ENCODE measurements at regions not wholly inside any gene's neighbourhood (a gene's known extent, or its start where the extent isn't known, plus 50 kb on each side); places are given as distances from the start of the nearest gene placed in this dataset.

- H3K4me3 Mint-ChIP-seq: no peak overlapping the region
- WGBS (ENCODE audit: insufficient coverage): 89% methylated on average over 3 of the region's 5 CpGs
- Histone ChIP-seq H3K36me3 (replicated peaks in 1 of 2; ENCODE audit: control insufficient read depth in 1 of 2, insufficient read depth in 2 of 2, low read length in 2 of 2) (no peaks in the 10 kb centered on the region), H3K4me1 (ENCODE audit: control insufficient read depth in 1 of 2, insufficient read depth in 2 of 2, low read length in 2 of 2) (no peaks in the 10 kb centered on the region), H3K27ac (ENCODE audit: low read depth in 1 of 2, low read length in 2 of 2) (no peak overlapping the region), H3K4me3 (replicated peaks in 1 of 3; ENCODE audit: low read depth in 2 of 3, low read length in 3 of 3) (no peak overlapping the region), H3K79me2 (ENCODE audit: insufficient read depth, low read length) (no peaks in the 10 kb centered on the region), H3K4me2 (replicated peaks; ENCODE audit: extremely low read depth, low read length, poor library complexity, severe bottlenecking) (no peak overlapping the region), H3K27me3 (ENCODE audit: control insufficient read depth in 2 of 2, insufficient read depth in 2 of 2, low read length in 2 of 2) (no peaks in the 10 kb centered on the region), H4K20me1 (ENCODE audit: insufficient read depth, low read length) (no peaks in the 10 kb centered on the region), H3K9ac (ENCODE audit: insufficient read depth, low read length, poor library complexity, severe bottlenecking) (no peak overlapping the region), H3K9me3 (replicated peaks in 1 of 2; ENCODE audit: control insufficient read depth in 1 of 2, insufficient read depth in 1 of 2, low read length in 2 of 2) (peaks cover 0 to 8% of the 10 kb centered on the region in 2 donors), H2AFZ (ENCODE audit: insufficient read depth, low read depth, low read length, poor library complexity, severe bottlenecking) (no peak overlapping the region)
- H3K27ac Mint-ChIP-seq: no peak overlapping the region
- H3K36me3 Mint-ChIP-seq: no peaks in the 10 kb centered on the region
- H3K9me3 Mint-ChIP-seq: peaks cover 0 to 9% (median 2%) of the 10 kb centered on the region in 7 donors
- H3K4me1 Mint-ChIP-seq: no peaks in the 10 kb centered on the region
- no peak for TF ChIP-seq CTCF (IDR thresholded peaks at IDR 0.05)
- DNase-seq: no peak
- intact Hi-C loops (cut with micrococcal nuclease): no loop called here
- peaks cover 0 to 3% (median 2%) of the 10 kb centered on the region in 3 donors for H3K27me3 Mint-ChIP-seq (ENCODE audit: low read depth in 3 of 3)
Observed at GRCh38 chr4:72895408-72895807, 174.1 kb downstream of the COX18 start.

GRCh38 chr4:72893354-72894066 is 176.0 kb downstream of the COX18 start:
- H3K4me2 ChIP-seq (replicated peaks; ENCODE audit: extremely low read depth, low read length, poor library complexity, severe bottlenecking): no peak overlapping the region
- Mint-ChIP-seq H3K9me3 (peaks cover 0 to 11% (median 1%) of the 10 kb centered on the region in 7 donors), H3K27me3 (ENCODE audit: low read depth in 3 of 3) (peaks cover 1 to 6% (median 2%) of the 10 kb centered on the region in 3 donors), H3K27ac (no peak overlapping the region), H3K4me1 (no peaks in the 10 kb centered on the region), H3K36me3 (no peaks in the 10 kb centered on the region), H3K4me3 (no peak overlapping the region)
- intact Hi-C loops (cut with micrococcal nuclease): no loop called here
- H3K79me2 ChIP-seq (ENCODE audit: insufficient read depth, low read length): no peaks in the 10 kb centered on the region
- H3K36me3 ChIP-seq (replicated peaks in 1 of 2; ENCODE audit: control insufficient read depth in 1 of 2, insufficient read depth in 2 of 2, low read length in 2 of 2): no peaks in the 10 kb centered on the region
- H2AFZ ChIP-seq (ENCODE audit: insufficient read depth, low read depth, low read length, poor library complexity, severe bottlenecking): no peak overlapping the region
- WGBS (ENCODE audit: insufficient coverage): 63% methylated on average over 1 of the region's 2 CpGs
- no peaks in the 10 kb centered on the region for H3K4me1 ChIP-seq (ENCODE audit: control insufficient read depth in 1 of 2, insufficient read depth in 2 of 2, low read length in 2 of 2)
- no peak for TF ChIP-seq CTCF (IDR thresholded peaks at IDR 0.05)
- no peak for DNase-seq
- peaks cover 0 to 8% of the 10 kb centered on the region in 2 donors for H3K9me3 ChIP-seq (replicated peaks in 1 of 2; ENCODE audit: control insufficient read depth in 1 of 2, insufficient read depth in 1 of 2, low read length in 2 of 2)
- H3K27ac ChIP-seq (ENCODE audit: low read depth in 1 of 2, low read length in 2 of 2): no peak overlapping the region
- H3K4me3 ChIP-seq (replicated peaks in 1 of 3; ENCODE audit: low read depth in 2 of 3, low read length in 3 of 3): no peak overlapping the region
- H3K27me3 ChIP-seq (ENCODE audit: control insufficient read depth in 2 of 2, insufficient read depth in 2 of 2, low read length in 2 of 2): no peaks in the 10 kb centered on the region
- H3K9ac ChIP-seq (ENCODE audit: insufficient read depth, low read length, poor library complexity, severe bottlenecking): no peak overlapping the region
- no peaks in the 10 kb centered on the region for H4K20me1 ChIP-seq (ENCODE audit: insufficient read depth, low read length)
